ENCODE measurements at regions not wholly inside any gene's neighbourhood (a gene's known extent, or its start where the extent isn't known, plus 50 kb on each side); places are given as distances from the start of the nearest gene placed in this dataset.

DNA sequence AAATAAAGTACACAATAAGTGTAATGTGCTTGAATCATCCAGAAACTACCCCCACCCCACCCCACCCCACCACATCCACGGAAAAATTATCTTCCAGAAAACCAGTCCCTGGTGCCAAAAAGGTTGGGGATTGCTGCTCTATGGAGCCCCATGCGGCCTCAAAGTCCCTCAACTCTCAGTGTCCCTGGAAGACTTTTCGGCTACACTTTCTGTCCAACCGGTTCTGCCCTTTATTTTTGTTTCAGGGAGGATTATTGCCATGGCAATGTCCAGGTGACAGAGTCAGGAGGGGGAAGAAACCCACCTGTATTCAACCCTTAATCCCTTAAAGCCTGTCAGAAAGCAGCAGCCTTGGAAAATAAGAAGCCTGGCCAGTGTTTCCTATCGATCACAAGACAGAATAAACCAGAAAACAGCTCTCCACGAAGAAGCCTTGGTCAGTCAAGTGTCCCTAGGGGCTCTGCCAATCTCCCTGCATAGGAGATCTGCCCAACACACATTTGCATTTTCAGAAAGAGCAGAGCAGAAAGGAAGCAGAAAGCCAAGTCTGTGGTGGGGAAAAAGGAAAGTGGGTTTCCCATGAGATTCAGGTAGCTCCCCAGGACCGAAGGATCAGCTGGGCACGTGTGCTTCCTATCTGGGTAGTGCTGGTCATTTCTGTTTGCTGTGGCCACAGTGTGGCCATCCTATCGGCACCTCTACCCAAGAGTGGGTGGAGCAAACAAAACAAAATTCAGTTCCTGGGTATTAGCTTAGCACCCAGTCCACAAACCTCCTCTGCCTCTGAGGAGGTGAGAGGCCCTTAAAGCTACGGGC, 342.7 kb downstream of the SOX9 start:
- TF ChIP-seq, protein P1, sequence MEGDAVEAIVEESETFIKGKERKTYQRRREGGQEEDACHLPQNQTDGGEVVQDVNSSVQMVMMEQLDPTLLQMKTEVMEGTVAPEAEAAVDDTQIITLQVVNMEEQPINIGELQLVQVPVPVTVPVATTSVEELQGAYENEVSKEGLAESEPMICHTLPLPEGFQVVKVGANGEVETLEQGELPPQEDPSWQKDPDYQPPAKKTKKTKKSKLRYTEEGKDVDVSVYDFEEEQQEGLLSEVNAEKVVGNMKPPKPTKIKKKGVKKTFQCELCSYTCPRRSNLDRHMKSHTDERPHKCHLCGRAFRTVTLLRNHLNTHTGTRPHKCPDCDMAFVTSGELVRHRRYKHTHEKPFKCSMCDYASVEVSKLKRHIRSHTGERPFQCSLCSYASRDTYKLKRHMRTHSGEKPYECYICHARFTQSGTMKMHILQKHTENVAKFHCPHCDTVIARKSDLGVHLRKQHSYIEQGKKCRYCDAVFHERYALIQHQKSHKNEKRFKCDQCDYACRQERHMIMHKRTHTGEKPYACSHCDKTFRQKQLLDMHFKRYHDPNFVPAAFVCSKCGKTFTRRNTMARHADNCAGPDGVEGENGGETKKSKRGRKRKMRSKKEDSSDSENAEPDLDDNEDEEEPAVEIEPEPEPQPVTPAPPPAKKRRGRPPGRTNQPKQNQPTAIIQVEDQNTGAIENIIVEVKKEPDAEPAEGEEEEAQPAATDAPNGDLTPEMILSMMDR (conservative IDR thresholded peaks at IDR 0.05; ENCODE audit: low read depth, low read length), result no peak
- no peak for TF ChIP-seq EZH2 (IDR thresholded peaks at IDR 0.05; ENCODE audit: low read length, unreplicated experiment)

Measured in PC-3 (cell line).